GM12873 (cell line): ENCODE measurements at regions not wholly inside any gene's neighbourhood (a gene's known extent, or its start where the extent isn't known, plus 50 kb on each side); places are given as distances from the start of the nearest gene placed in this dataset.

Source experiments
- TF ChIP-seq, protein P1 (sequence below): IDR thresholded peaks from 2 replicates; pipeline ENCODE4 v1.5.1; 2012; ENCODE audit warnings: low read depth, mild to moderate bottlenecking, moderate library complexity, low read length, control low read depth; ENCODE audit not compliant: insufficient read depth; ENCODE audit errors: missing control alignments

DNA sequence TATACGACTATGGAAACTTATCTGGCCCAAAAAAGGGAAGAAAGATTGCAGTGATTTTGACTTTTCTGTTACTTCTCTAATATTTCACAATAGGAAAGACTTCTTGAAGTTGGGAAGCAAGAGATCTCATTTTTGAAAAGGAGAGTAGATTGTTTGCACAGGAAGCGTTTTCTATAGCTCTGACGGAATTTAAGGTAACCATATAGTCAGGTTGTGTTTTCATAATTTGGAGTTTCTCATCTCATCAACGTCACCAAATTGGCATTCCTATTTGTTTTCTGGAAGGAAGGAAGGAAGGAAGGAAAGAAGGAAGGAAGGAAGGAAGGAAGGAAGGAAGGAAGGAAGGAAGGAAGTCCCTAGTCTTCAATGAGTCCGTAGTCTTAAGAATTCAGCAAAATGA, 732.0 kb downstream of the XPNPEP1 start:
- TF ChIP-seq, protein P1, sequence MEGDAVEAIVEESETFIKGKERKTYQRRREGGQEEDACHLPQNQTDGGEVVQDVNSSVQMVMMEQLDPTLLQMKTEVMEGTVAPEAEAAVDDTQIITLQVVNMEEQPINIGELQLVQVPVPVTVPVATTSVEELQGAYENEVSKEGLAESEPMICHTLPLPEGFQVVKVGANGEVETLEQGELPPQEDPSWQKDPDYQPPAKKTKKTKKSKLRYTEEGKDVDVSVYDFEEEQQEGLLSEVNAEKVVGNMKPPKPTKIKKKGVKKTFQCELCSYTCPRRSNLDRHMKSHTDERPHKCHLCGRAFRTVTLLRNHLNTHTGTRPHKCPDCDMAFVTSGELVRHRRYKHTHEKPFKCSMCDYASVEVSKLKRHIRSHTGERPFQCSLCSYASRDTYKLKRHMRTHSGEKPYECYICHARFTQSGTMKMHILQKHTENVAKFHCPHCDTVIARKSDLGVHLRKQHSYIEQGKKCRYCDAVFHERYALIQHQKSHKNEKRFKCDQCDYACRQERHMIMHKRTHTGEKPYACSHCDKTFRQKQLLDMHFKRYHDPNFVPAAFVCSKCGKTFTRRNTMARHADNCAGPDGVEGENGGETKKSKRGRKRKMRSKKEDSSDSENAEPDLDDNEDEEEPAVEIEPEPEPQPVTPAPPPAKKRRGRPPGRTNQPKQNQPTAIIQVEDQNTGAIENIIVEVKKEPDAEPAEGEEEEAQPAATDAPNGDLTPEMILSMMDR: no peak

DNA sequence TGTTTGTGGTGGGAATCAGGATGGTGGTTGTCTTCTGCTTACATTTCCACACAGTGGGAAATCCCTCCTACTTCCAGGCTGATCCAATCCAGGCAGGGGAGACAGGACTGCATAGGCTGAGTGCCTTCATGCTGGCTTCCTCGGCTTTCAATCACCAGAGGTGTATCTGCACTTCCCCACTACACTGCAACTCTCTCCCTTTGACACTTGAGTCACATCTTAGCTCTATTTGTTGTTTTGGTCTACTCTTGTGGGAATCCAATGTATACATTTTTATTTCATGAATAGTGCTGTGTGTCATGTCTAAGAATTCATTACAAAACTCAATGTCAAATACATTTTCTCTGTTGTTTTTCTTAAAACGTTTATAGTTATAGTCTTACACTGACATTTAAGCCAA, 735.6 kb downstream of the XPNPEP1 start:
- TF ChIP-seq, protein P1: no peak

DNA sequence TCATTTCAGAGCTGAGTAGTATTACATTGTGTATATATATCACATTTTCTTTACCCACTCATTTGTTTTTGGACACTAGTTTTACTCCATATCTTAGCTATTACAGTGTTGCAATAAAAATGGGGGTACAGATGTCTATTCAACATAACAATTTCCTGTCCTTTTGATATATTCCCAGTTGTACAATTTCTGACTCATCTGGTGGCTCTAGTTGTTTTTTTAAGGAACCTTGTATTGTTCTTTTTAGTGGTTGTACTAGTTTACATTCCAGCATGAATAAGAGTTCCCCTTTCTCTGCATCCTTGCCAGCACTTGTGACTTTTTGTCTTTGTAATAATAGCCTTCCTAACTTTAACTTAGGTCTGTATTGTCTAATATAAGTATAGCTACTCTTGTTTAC, 739.9 kb downstream of the XPNPEP1 start:
- TF ChIP-seq, protein P1: no peak

DNA sequence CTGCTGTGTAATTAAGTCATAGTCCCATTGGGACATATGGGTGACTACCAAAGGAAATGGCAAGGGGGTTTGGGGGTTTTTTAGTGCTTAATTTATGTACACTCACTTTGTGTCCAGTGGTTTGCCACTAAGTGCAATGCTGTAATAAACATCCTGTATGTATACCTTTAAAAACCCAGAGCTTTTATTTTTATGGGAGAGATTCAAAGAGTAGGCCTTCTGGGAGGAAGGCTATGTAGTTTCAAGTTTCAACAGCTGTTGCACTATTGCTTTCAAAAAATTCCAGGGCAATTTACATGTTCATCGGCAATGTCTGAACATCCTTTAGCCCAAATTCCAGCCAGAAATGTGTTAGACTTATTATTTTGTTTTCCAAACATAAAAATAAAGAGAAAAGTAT, 744.7 kb downstream of the XPNPEP1 start:
- TF ChIP-seq, protein P1: no peak

DNA sequence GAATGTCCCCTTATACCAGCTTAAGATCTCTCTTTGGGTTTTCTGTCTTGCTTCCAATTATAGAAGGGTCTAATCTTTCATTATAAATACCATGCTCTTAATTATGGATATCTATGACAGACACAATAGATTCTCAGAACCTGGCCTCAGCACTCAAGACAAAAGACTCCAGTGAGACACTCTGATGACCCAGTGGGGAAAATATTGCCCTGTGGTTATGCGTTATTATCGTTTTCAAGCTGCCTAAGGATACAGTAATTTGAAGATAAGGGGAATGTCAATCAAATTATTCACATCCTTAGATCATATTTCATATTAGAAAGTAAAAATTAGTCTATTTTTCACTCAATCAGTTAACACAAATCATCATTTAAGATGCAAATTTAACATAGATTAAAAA, 748.8 kb downstream of the XPNPEP1 start:
- TF ChIP-seq, protein P1: no peak

DNA sequence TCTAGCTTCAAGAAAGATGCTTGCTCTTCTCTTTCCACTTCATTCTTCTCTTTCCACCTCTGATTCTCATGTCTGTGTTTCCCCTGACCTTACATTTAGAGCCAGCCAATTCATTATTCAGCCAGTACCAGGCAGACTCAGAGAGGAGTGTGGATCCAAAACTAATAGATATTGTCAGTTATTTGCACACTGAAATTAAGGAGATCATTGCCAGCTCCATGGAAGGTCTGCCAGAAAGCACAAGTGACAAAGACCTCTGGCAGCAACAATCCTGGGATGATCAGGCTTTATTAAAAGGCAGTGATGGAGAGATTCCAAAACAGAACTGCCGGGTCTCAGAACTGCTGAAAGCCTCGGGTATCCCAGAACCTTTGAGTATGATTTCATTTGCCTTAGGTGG, 749.4 kb downstream of the XPNPEP1 start:
- TF ChIP-seq, protein P1: no peak

DNA sequence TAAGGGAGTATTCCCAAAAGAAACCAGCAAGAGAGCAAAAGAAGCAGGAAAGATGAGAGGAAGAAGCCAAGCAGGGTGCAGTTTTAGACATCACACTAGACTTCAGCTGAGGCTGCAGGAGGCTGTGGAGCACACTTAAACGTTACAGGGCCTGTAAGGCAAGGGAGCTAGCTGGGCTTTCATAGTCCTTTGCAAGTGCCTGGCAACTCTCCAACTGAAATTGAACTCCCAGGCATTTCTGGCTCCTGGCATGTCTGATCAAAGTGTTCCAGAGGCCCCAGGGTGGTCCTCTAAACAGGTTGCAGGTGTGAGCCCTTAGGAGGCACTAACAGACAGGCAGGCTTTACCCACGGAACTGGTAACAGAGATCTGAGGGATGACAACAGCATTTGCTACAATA, 750.2 kb downstream of the XPNPEP1 start:
- TF ChIP-seq, protein P1: no peak

DNA sequence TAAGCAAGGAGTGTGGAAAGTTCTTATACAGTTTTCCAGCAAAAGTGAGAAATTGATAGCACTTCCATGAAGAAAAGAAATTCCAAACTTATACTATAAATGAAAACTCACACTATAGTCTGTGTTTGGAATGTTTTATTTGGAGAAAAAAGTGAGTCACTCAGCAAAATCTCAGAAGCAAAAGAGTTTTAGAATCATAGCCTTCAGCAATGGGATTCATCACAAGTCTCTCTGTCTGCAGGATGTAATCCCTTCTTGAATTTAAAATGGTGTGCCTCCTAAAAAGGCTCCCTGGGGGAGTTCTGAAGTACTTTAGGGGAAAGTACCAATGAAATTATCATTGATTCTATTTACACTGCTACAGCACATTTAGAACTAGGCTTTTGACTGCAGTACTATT, 756.4 kb downstream of the XPNPEP1 start:
- TF ChIP-seq, protein P1: no peak
